Brain microvascular endothelial cell (primary cell): ENCODE measurements at regions not wholly inside any gene's neighbourhood (a gene's known extent, or its start where the extent isn't known, plus 50 kb on each side); places are given as distances from the start of the nearest gene placed in this dataset.

ENCODE experiments used
- DNase-seq: peaks from one replicate; pipeline ENCODE4 v3.0.0-alpha.2; 2020
- H3K27ac ChIP-seq: fragments of 250-450 bp; sonication (Bioruptor Pico); 2 replicates; pipeline ENCODE4 v1.5.1; 2020; ENCODE audit warnings: mild to moderate bottlenecking, moderate library complexity
- H3K27me3 ChIP-seq: fragments of 250-450 bp; sonication (Bioruptor Pico); replicated peaks from 2 replicates; pipeline ENCODE4 v1.5.1; 2020; ENCODE audit warnings: mild to moderate bottlenecking
- H3K36me3 ChIP-seq: fragments of 250-450 bp; sonication (Bioruptor Pico); replicated peaks from 2 replicates; pipeline ENCODE4 v1.5.1; 2020; ENCODE audit warnings: mild to moderate bottlenecking
- H3K4me3 ChIP-seq: 2 replicates; pipeline ENCODE4 v1.5.1; 2011; ENCODE audit warnings: low read depth, mild to moderate bottlenecking, control low read depth, low read length, moderate library complexity
- CTCF ChIP-seq: IDR thresholded peaks from 2 replicates; pipeline ENCODE4 v1.5.1; 2011; ENCODE audit warnings: low read depth, mild to moderate bottlenecking, moderate library complexity, low read length, control low read depth, inconsistent platforms; ENCODE audit errors: missing control alignments
- in situ Hi-C: cut with HindIII; loops from 2 replicates; pipeline ENCODE4 v1.10.0; 2017; ENCODE audit warnings: low sequenced_read_pairs, low pct_ligation_motif_present

- no peak for DNase-seq
- in situ Hi-C loops: no loop called here
- H3K4me3 ChIP-seq: no peak overlapping the region
Measured at GRCh38 chr9:126155756-126156664, 170.6 kb upstream of the MVB12B start.

GRCh38 chr9:126156898-126157297 lies 169.7 kb upstream of the MVB12B start:
- in situ Hi-C loops: no loop called here
- no peak overlapping the region for H3K27ac ChIP-seq
- no peaks in the 10 kb centered on the region for H3K27me3 ChIP-seq
- H3K36me3 ChIP-seq: no peaks in the 10 kb centered on the region
- H3K4me3 ChIP-seq: no peak overlapping the region
- TF ChIP-seq CTCF: no peak
- no peak for DNase-seq

More at GRCh38 chr9:126155756-126156664, 170.6 kb upstream of the MVB12B start:
- Histone ChIP-seq H3K27me3 (no peaks in the 10 kb centered on the region), H3K36me3 (no peaks in the 10 kb centered on the region), H3K27ac (no peak overlapping the region)
- TF ChIP-seq CTCF: no peak

GRCh38 chr9:126157423-126157822 lies 169.2 kb upstream of the MVB12B start:
- TF ChIP-seq CTCF: no peak
- Histone ChIP-seq H3K36me3 (no peaks in the 10 kb centered on the region), H3K4me3 (no peak overlapping the region), H3K27me3 (no peaks in the 10 kb centered on the region), H3K27ac (no peak overlapping the region)
- in situ Hi-C loops: no loop called here
- DNase-seq: no peak

GRCh38 chr9:126157826-126158587 lies 168.6 kb upstream of the MVB12B start:
- H3K36me3 ChIP-seq: no peaks in the 10 kb centered on the region
- no peak overlapping the region for H3K27ac ChIP-seq
- DNase-seq: no peak
- no peaks in the 10 kb centered on the region for H3K27me3 ChIP-seq
- no peak overlapping the region for H3K4me3 ChIP-seq
- in situ Hi-C loops: no loop called here
- no peak for TF ChIP-seq CTCF

- no peaks in the 10 kb centered on the region for H3K36me3 ChIP-seq
- no peak overlapping the region for H3K4me3 ChIP-seq
- DNase-seq: no peak
- no peak for TF ChIP-seq CTCF
- in situ Hi-C loops: no loop called here
- no peak overlapping the region for H3K27ac ChIP-seq
- H3K27me3 ChIP-seq: no peaks in the 10 kb centered on the region
Measured at GRCh38 chr9:126158588-126159429, 167.8 kb upstream of the MVB12B start.
